Suprapubic skin (tissue), 4 donors: ENCODE measurements at regions not wholly inside any gene's neighbourhood (a gene's known extent, or its start where the extent isn't known, plus 50 kb on each side); places are given as distances from the start of the nearest gene placed in this dataset.

Source experiments
- DNase-seq, 2 donors: peaks; one replicate each; pipeline ENCODE4 v3.0.0-alpha.2; 2019; ENCODE audit warnings: low spot score in 2 of 2
- H3K27ac ChIP-seq: fragments of 200-600 bp; sonication (generic); one replicate; pipeline ENCODE4 v1.5.1; 2019
- H3K27me3 ChIP-seq: fragments of 200-600 bp; sonication (generic); one replicate; pipeline ENCODE4 v1.5.1; 2019
- H3K36me3 ChIP-seq: fragments of 200-600 bp; sonication (generic); one replicate; pipeline ENCODE4 v1.5.1; 2019
- H3K4me1 ChIP-seq: fragments of 200-600 bp; sonication (generic); one replicate; pipeline ENCODE4 v1.5.1; 2019
- H3K4me3 ChIP-seq: fragments of 200-600 bp; sonication (generic); one replicate; pipeline ENCODE4 v1.5.1; 2019; ENCODE audit warnings: mild to moderate bottlenecking
- H3K9me3 ChIP-seq: fragments of 200-600 bp; sonication (generic); one replicate; pipeline ENCODE4 v1.5.1; 2019
- EP300 ChIP-seq: sonication (generic); formaldehyde crosslinking; IDR thresholded peaks from one replicate; pipeline ENCODE4 v1.6.1; 2017; ENCODE audit warnings: antibody characterized with exemption
- POLR2A ChIP-seq, 2 donors: fragments of 450-650 bp; IDR thresholded peaks; one replicate each; pipeline ENCODE4 v1.6.1; 2017; ENCODE audit warnings: antibody characterized with exemption in 2 of 2, mild to moderate bottlenecking in 2 of 2, moderate library complexity in 2 of 2
- POLR2AphosphoS5 ChIP-seq, 3 donors: sonication (generic); formaldehyde crosslinking; IDR thresholded peaks; one replicate each; pipeline ENCODE4 v1.6.1; 2017; ENCODE audit warnings: antibody characterized with exemption in 3 of 3
- WGBS: methylation state at CpG from one replicate; pipeline ENCODE4 v1.1.5; 2018; 5-methylcytosine and 5-hydroxymethylcytosine counted together
- TF ChIP-seq, protein P1 (sequence below), 2 donors: fragments of 200-600 bp in 1 of 2; fragments of 450-650 bp in 1 of 2; sonication (generic) in 1 of 2; IDR thresholded peaks; one replicate each; pipeline ENCODE4 v1.5.1; 2016 to 2019; ENCODE audit warnings: antibody characterized with exemption in 2 of 2, mild to moderate bottlenecking in 1 of 2, moderate library complexity in 1 of 2

DNA sequence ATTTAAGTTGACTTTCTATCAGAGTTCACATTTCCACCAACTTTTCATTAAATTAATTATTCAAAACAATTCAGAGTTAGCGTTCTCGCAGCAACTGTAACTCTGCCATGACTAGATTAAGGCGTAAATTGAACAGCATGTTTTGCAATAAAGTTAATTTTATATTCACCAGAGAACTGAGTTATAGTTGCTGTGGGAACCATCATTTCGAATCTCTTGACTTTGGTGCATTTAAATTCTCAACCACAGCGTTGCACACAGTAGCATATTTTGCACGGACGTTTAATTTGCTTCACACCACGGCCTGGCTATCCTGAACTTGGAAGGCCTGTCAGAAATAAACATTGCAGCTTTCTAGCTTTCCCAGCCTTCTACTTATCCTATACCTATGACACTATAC, 144.3 kb upstream of the WWC1 start:
- Histone ChIP-seq H3K36me3 (no peaks in the 10 kb centered on the region), H3K4me3 (no peak overlapping the region), H3K27ac (no peak overlapping the region), H3K4me1 (no peaks in the 10 kb centered on the region), H3K9me3 (no peaks in the 10 kb centered on the region), H3K27me3 (no peaks in the 10 kb centered on the region)
- 78% methylated on average over 8 of the region's 8 CpGs for whole genome bisulfite sequencing
- no peak for TF ChIP-seq EP300
- no peak for TF ChIP-seq POLR2AphosphoS5 (IDR thresholded peaks at IDR 0.05)
- TF ChIP-seq, protein P1, sequence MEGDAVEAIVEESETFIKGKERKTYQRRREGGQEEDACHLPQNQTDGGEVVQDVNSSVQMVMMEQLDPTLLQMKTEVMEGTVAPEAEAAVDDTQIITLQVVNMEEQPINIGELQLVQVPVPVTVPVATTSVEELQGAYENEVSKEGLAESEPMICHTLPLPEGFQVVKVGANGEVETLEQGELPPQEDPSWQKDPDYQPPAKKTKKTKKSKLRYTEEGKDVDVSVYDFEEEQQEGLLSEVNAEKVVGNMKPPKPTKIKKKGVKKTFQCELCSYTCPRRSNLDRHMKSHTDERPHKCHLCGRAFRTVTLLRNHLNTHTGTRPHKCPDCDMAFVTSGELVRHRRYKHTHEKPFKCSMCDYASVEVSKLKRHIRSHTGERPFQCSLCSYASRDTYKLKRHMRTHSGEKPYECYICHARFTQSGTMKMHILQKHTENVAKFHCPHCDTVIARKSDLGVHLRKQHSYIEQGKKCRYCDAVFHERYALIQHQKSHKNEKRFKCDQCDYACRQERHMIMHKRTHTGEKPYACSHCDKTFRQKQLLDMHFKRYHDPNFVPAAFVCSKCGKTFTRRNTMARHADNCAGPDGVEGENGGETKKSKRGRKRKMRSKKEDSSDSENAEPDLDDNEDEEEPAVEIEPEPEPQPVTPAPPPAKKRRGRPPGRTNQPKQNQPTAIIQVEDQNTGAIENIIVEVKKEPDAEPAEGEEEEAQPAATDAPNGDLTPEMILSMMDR (IDR thresholded peaks at IDR 0.05), result no peak
- TF ChIP-seq POLR2A (IDR thresholded peaks at IDR 0.05), result no peak
- no peak for DNase-seq

DNA sequence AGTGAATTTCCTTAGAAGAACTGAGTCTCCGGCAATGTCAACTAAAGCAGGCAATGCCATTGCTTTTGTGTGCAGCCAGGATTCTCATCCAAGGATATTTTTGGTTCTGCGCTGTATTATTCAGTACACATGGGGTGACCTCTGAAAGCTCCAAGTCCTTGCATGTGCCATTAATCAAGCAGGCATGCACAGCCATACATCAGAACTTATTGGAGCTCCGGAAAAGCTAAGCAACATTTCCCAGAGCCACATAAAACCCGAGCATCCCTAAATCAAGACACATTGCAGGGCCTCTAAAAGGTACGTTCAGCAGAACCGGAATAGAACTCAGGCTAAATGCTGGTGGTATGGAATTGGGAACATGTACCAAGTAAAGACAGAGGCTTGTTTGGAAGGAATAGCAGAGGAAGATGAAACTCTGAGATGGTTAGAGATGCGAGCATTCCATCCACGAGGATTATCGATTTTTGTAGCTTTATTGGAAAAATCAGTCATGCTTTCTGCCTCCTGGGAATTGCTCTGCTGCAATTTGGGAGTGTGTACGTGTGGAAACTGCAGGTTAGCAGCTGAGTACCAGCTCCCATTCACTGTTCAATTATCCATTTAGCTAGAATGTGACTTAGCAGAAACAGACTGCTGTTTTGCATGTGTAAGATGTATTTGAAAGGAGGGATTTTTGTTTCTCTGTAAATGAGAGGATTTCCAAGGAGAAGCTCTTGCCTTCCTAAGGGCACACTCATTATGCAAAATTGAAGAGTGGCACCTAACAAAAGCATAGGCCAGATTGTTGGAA, 143.7 kb upstream of the WWC1 start:
- WGBS, result 75% methylated on average over 10 of the region's 10 CpGs
- H3K27ac ChIP-seq, result no peak overlapping the region
- no peak overlapping the region for H3K4me3 ChIP-seq
- no peak for TF ChIP-seq POLR2AphosphoS5 (IDR thresholded peaks at IDR 0.05)
- no peak for TF ChIP-seq EP300
- TF ChIP-seq, protein P1 (IDR thresholded peaks at IDR 0.05), result no peak
- TF ChIP-seq POLR2A (IDR thresholded peaks at IDR 0.05), result no peak
- H3K27me3 ChIP-seq, result no peaks in the 10 kb centered on the region
- no peak for DNase-seq
- no peaks in the 10 kb centered on the region for H3K36me3 ChIP-seq
- H3K4me1 ChIP-seq, result no peaks in the 10 kb centered on the region
- H3K9me3 ChIP-seq, result no peaks in the 10 kb centered on the region

DNA sequence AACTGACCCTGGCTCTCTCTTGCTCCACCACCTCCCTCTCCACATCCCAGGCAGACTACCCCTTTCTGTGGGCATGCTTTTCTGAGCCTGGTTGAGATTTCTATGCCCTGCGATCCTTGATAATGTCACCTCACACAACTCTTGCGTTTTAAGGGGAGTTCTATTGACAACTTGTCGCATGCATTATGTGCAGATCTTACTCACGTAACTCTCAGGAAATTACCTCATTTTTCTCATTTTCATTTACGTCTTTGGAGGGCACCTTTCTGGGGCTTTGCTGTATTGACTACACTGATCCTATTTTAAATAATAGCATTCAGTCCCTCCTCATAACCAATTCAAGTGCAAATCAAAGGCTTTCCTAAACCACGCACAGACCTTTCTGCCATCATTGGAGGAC, 140.4 kb upstream of the WWC1 start:
- TF ChIP-seq POLR2AphosphoS5 (IDR thresholded peaks at IDR 0.05) (no peak), EP300 (no peak), POLR2A (IDR thresholded peaks at IDR 0.05) (no peak)
- TF ChIP-seq, protein P1 (IDR thresholded peaks at IDR 0.05), result no peak
- no peak overlapping the region for H3K4me3 ChIP-seq
- H3K36me3 ChIP-seq, result no peaks in the 10 kb centered on the region
- no peaks in the 10 kb centered on the region for H3K4me1 ChIP-seq
- H3K9me3 ChIP-seq, result no peaks in the 10 kb centered on the region
- H3K27me3 ChIP-seq, result no peaks in the 10 kb centered on the region
- no peak for DNase-seq
- no peak overlapping the region for H3K27ac ChIP-seq
- 97% methylated on average over 6 of the region's 6 CpGs for WGBS

- no peaks in the 10 kb centered on the region for H3K4me1 ChIP-seq
- no peak overlapping the region for H3K27ac ChIP-seq
- H3K27me3 ChIP-seq, result no peaks in the 10 kb centered on the region
- H3K36me3 ChIP-seq, result no peaks in the 10 kb centered on the region
- no peak for DNase-seq
- TF ChIP-seq POLR2A (IDR thresholded peaks at IDR 0.05) (no peak), POLR2AphosphoS5 (IDR thresholded peaks at IDR 0.05) (no peak), EP300 (no peak)
- TF ChIP-seq, protein P1 (IDR thresholded peaks at IDR 0.05), result no peak
- WGBS, result 76% methylated on average over 3 of the region's 3 CpGs
- no peak overlapping the region for H3K4me3 ChIP-seq
- no peaks in the 10 kb centered on the region for H3K9me3 ChIP-seq
Observed at GRCh38 chr5:168152660-168153059, 138.8 kb upstream of the WWC1 start.

DNA sequence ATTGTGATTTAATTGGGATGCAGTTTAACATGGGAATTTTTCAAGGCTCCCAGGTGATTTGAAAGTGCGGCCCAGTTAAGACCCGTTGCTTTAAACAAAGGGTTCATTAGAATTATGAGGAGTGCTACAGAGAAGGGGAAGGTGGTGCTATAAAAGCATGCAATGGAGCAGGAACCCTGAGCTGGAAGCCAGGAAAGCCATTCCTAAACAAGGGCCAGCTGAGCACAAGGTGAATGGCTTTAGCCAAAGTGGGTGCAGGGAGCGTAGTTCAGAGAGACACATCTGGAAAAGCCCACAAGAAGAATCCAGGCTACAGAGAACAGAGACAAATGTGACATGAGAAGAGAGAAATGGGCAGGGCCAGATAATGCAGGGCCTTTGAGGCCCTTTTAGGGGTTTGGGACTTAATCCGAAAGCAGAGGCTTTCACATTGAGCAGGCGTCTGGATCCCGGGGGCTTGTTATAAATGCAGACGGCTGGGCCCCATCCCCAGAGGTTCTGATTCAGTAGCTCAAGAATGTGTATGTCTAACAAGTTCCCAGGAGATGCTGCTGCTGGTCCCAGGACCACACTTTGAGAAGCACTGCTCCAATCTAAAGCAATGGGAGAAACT, 138.1 kb upstream of the WWC1 start:
- WGBS, result 78% methylated on average over 7 of the region's 7 CpGs
- Histone ChIP-seq H3K4me3 (no peak overlapping the region), H3K4me1 (no peaks in the 10 kb centered on the region), H3K27ac (no peak overlapping the region), H3K9me3 (no peaks in the 10 kb centered on the region), H3K27me3 (no peaks in the 10 kb centered on the region), H3K36me3 (no peaks in the 10 kb centered on the region)
- DNase-seq, result no peak
- TF ChIP-seq POLR2AphosphoS5 (IDR thresholded peaks at IDR 0.05), result no peak
